Peyer's patch (tissue), 4 donors: ENCODE measurements at regions not wholly inside any gene's neighbourhood (a gene's known extent, or its start where the extent isn't known, plus 50 kb on each side); places are given as distances from the start of the nearest gene placed in this dataset.

Experiments used
- CTCF ChIP-seq, 6 experiments: fragments of 450-650 bp in 4 of 6; fragments of 200-600 bp in 2 of 6; sonication (generic) in 1 of 6; IDR thresholded peaks; one replicate each; pipeline ENCODE4 v1.5.1; 2017 to 2019; ENCODE audit warnings: antibody characterized with exemption in 6 of 6, mild to moderate bottlenecking in 3 of 6, moderate library complexity in 1 of 6
- POLR2A ChIP-seq, 2 donors: fragments of 450-650 bp; IDR thresholded peaks; one replicate each; pipeline ENCODE4 v1.5.1; 2017; ENCODE audit warnings: antibody characterized with exemption in 2 of 2, mild to moderate bottlenecking in 2 of 2, moderate library complexity in 2 of 2

- no peak for TF ChIP-seq CTCF (IDR thresholded peaks at IDR 0.05)
- no peak for TF ChIP-seq POLR2A (IDR thresholded peaks at IDR 0.05)
These were observed 101.1 kb upstream of the THRB start for GRCh38 chr3:24595796-24596195.
